Nephron (organoid): ENCODE measurements at regions not wholly inside any gene's neighbourhood (a gene's known extent, or its start where the extent isn't known, plus 50 kb on each side); places are given as distances from the start of the nearest gene placed in this dataset.

Experiments
- H3K27ac Mint-ChIP-seq, 3 experiments: 2 replicates each; pipeline ENCODE4 v1.8.0; 2020; ENCODE audit warnings: mixed read lengths in 3 of 3, mild to moderate bottlenecking in 2 of 3, moderate library complexity in 1 of 3
- H3K27me3 Mint-ChIP-seq: 2 replicates; pipeline ENCODE4 v1.8.0; 2021; ENCODE audit warnings: low read depth, mild to moderate bottlenecking, moderate library complexity, mixed read lengths
- H3K36me3 Mint-ChIP-seq: 2 replicates; pipeline ENCODE4 v1.8.0; 2020; ENCODE audit warnings: low read depth, mixed read lengths
- H3K4me1 Mint-ChIP-seq: 2 replicates; pipeline ENCODE4 v1.8.0; 2020; ENCODE audit warnings: mixed read lengths
- H3K4me3 Mint-ChIP-seq, 3 experiments: 2 replicates each; pipeline ENCODE4 v1.8.0; 2020; ENCODE audit warnings: mild to moderate bottlenecking in 3 of 3, mixed read lengths in 3 of 3, moderate library complexity in 2 of 3
- H3K9me3 Mint-ChIP-seq: 2 replicates; pipeline ENCODE4 v1.8.0; 2020; ENCODE audit warnings: mixed read lengths
- TF ChIP-seq, protein P1 (sequence below), 3 experiments: fragments of 200-600 bp; sonication (generic); IDR thresholded peaks; one replicate each; pipeline ENCODE4 v1.5.0; 2021; ENCODE audit warnings: antibody characterized with exemption in 3 of 3; ENCODE audit not compliant: unreplicated experiment in 3 of 3

DNA sequence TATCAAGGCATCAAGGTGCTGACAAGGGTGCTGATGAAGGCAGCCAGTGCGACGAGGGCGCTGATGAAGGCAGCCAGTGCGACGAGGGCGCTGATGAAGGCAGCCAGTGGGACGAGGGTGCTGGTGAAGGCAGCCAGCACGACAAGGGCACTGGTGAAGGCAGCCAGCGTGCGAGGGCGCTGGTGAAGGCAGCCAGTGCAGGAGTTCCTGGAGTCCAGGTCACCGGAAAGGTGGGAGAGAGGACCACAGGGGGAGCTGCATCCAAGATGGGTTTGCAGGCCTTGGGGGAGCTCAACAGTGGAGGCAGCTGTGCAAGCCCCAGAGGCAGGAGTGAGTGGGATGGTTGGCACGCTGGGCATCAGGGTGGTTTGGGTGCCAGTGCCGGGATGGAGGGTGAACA is 176.3 kb downstream of the TBXT start:
- Mint-ChIP-seq H3K27me3 (peaks cover 82% of the 10 kb centered on the region), H3K4me3 (no peak overlapping the region), H3K36me3 (no peaks in the 10 kb centered on the region), H3K9me3 (peaks cover 3% of the 10 kb centered on the region), H3K27ac (no peak overlapping the region), H3K4me1 (peaks cover 30% of the 10 kb centered on the region)
- TF ChIP-seq, protein P1, sequence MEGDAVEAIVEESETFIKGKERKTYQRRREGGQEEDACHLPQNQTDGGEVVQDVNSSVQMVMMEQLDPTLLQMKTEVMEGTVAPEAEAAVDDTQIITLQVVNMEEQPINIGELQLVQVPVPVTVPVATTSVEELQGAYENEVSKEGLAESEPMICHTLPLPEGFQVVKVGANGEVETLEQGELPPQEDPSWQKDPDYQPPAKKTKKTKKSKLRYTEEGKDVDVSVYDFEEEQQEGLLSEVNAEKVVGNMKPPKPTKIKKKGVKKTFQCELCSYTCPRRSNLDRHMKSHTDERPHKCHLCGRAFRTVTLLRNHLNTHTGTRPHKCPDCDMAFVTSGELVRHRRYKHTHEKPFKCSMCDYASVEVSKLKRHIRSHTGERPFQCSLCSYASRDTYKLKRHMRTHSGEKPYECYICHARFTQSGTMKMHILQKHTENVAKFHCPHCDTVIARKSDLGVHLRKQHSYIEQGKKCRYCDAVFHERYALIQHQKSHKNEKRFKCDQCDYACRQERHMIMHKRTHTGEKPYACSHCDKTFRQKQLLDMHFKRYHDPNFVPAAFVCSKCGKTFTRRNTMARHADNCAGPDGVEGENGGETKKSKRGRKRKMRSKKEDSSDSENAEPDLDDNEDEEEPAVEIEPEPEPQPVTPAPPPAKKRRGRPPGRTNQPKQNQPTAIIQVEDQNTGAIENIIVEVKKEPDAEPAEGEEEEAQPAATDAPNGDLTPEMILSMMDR (IDR thresholded peaks at IDR 0.05; ENCODE audit: unreplicated experiment in 3 of 3) = no peak

- peak overlapping the region; percentile 26 to 78 (median 71) for H3K4me3 Mint-ChIP-seq
- H3K4me1 Mint-ChIP-seq = peaks cover 34% of the 10 kb centered on the region
- H3K27ac Mint-ChIP-seq = no peak overlapping the region
- H3K9me3 Mint-ChIP-seq = peaks cover 3% of the 10 kb centered on the region
- H3K27me3 Mint-ChIP-seq = peaks cover 91% of the 10 kb centered on the region
- TF ChIP-seq, protein P1 (IDR thresholded peaks at IDR 0.05; ENCODE audit: unreplicated experiment in 3 of 3) = no peak
- H3K36me3 Mint-ChIP-seq = no peaks in the 10 kb centered on the region
Observed at GRCh38 chr6:165990216-165990615, 177.4 kb downstream of the TBXT start.

GRCh38 chr6:165988757-165989456 is 178.7 kb downstream of the TBXT start:
- peaks cover 3% of the 10 kb centered on the region for H3K9me3 Mint-ChIP-seq
- TF ChIP-seq, protein P1 (IDR thresholded peaks at IDR 0.05; ENCODE audit: unreplicated experiment in 3 of 3) = no peak
- peaks cover 35% of the 10 kb centered on the region for H3K4me1 Mint-ChIP-seq
- H3K36me3 Mint-ChIP-seq = no peaks in the 10 kb centered on the region
- peaks cover 89% of the 10 kb centered on the region for H3K27me3 Mint-ChIP-seq
- peak overlapping the region; percentile 85 to 87 (median 87) for H3K4me3 Mint-ChIP-seq
- H3K27ac Mint-ChIP-seq = no peak overlapping the region

DNA sequence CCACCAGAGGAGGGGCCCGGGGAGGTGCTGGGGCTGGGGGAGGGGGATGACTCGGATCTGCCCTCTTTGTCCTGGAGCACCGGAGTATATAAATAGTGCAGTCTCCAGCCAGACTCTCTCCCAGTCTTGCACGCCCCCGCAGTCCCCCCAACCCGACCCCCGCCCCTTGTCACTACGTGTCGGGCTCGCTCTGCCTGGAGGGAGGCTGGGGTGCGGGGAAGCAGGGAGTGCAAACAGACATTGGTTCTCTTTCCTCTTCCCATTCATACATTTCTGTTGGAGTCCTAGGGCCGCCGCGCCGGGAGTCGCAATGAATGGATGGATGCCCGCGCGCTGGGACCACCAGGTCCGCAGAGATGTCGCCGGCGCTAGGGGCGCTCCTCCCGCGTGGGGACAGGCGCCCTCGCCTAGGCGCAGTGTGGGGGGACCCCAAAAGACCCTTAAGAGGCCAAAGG is 179.3 kb downstream of the TBXT start:
- H3K4me3 Mint-ChIP-seq = peak overlapping the region; percentile 85 to 87 (median 87)

GRCh38 chr6:165987483-165988301 is 180.0 kb downstream of the TBXT start:
- Mint-ChIP-seq H3K27ac (peak overlapping the region in 1 of 3 experiments; percentile 44), H3K36me3 (no peaks in the 10 kb centered on the region), H3K4me1 (peaks cover 35% of the 10 kb centered on the region), H3K4me3 (peak overlapping the region; percentile 87 to 89 (median 87)), H3K9me3 (peaks cover 3% of the 10 kb centered on the region), H3K27me3 (peaks cover 91% of the 10 kb centered on the region)
- TF ChIP-seq, protein P1 (IDR thresholded peaks at IDR 0.05; ENCODE audit: unreplicated experiment in 3 of 3) = no peak

More for the DNA sequence above, 179.3 kb downstream of the TBXT start:
- TF ChIP-seq, protein P1 (IDR thresholded peaks at IDR 0.05; ENCODE audit: unreplicated experiment in 3 of 3) = no peak
- Mint-ChIP-seq H3K36me3 (no peaks in the 10 kb centered on the region), H3K27ac (no peak overlapping the region), H3K4me1 (peaks cover 35% of the 10 kb centered on the region), H3K9me3 (peaks cover 3% of the 10 kb centered on the region), H3K27me3 (peaks cover 90% of the 10 kb centered on the region)
